CD14-positive monocyte (primary cell): ENCODE measurements at regions not wholly inside any gene's neighbourhood (a gene's known extent, or its start where the extent isn't known, plus 50 kb on each side); places are given as distances from the start of the nearest gene placed in this dataset.

Source experiments
- DNase-seq, 3 donors: peaks; one replicate each; pipeline ENCODE4 v3.0.0-alpha.2; 2011 to 2022
- H2AFZ ChIP-seq: 2 replicates; pipeline ENCODE4 v1.6.0; 2012; ENCODE audit warnings: mild to moderate bottlenecking, low read depth, low read length, inconsistent platforms; ENCODE audit not compliant: insufficient read depth, poor library complexity, severe bottlenecking
- H3K27ac ChIP-seq, 2 donors: 1 replicate in 1 of 2; 2 replicates in 1 of 2; pipeline ENCODE4 v1.5.1; 2012 to 2013; ENCODE audit warnings: low read length in 2 of 2, control low read depth in 1 of 2, inconsistent platforms in 1 of 2, low read depth in 1 of 2, mild to moderate bottlenecking in 1 of 2
- H3K27me3 ChIP-seq, 2 donors: one replicate each; pipeline versions ENCODE4 v1.6.0 to v1.6.1; 2011 to 2013; ENCODE audit warnings: low read length in 2 of 2; ENCODE audit not compliant: control insufficient read depth in 2 of 2, insufficient read depth in 2 of 2
- H3K36me3 ChIP-seq, 2 donors: replicated peaks in 1 of 2; 1 replicate in 1 of 2; 2 replicates in 1 of 2; pipeline versions ENCODE4 v1.5.1 to v1.6.1; 2012 to 2013; ENCODE audit warnings: low read length in 2 of 2, control low read depth in 1 of 2, inconsistent platforms in 1 of 2, mild to moderate bottlenecking in 1 of 2; ENCODE audit not compliant: insufficient read depth in 2 of 2, control insufficient read depth in 1 of 2
- H3K4me1 ChIP-seq, 2 donors: 1 replicate in 1 of 2; 2 replicates in 1 of 2; pipeline versions ENCODE4 v1.5.1 to v1.6.1; 2012 to 2013; ENCODE audit warnings: low read length in 2 of 2, control low read depth in 1 of 2, inconsistent platforms in 1 of 2, mild to moderate bottlenecking in 1 of 2, moderate library complexity in 1 of 2; ENCODE audit not compliant: insufficient read depth in 2 of 2, control insufficient read depth in 1 of 2
- H3K4me2 ChIP-seq: replicated peaks from 2 replicates; pipeline ENCODE3; 2012; ENCODE audit warnings: low read length, moderate library complexity, mild to moderate bottlenecking; ENCODE audit not compliant: poor library complexity, severe bottlenecking; ENCODE audit errors: extremely low read depth
- H3K4me3 ChIP-seq, 3 experiments: fragments of 200-600 bp in 1 of 3; sonication (generic) in 1 of 3; replicated peaks in 1 of 3; 1 replicate in 2 of 3; 2 replicates in 1 of 3; pipeline ENCODE4 v1.5.1; 2011 to 2013; ENCODE audit warnings: low read length in 3 of 3, mild to moderate bottlenecking in 3 of 3, control low read depth in 2 of 3, low read depth in 2 of 3, inconsistent platforms in 1 of 3, moderate library complexity in 1 of 3
- H3K79me2 ChIP-seq: 2 replicates; pipeline ENCODE4 v1.6.0; 2012; ENCODE audit warnings: mild to moderate bottlenecking, control low read depth, inconsistent platforms, low read length, moderate library complexity; ENCODE audit not compliant: insufficient read depth
- H3K9ac ChIP-seq: 2 replicates; pipeline ENCODE4 v1.6.0; 2017; ENCODE audit warnings: low read length, mild to moderate bottlenecking; ENCODE audit not compliant: insufficient read depth, poor library complexity, severe bottlenecking
- H3K9me3 ChIP-seq, 2 donors: replicated peaks in 1 of 2; 1 replicate in 1 of 2; 2 replicates in 1 of 2; pipeline versions ENCODE4 v1.5.1 to v1.6.1; 2012 to 2013; ENCODE audit warnings: low read length in 2 of 2, control low read depth in 1 of 2; ENCODE audit not compliant: control insufficient read depth in 1 of 2, insufficient read depth in 1 of 2
- H4K20me1 ChIP-seq: 2 replicates; pipeline ENCODE4 v1.6.0; 2012; ENCODE audit warnings: mild to moderate bottlenecking, low read length, control low read depth, moderate library complexity; ENCODE audit not compliant: insufficient read depth
- H3K27ac Mint-ChIP-seq, 7 donors: one replicate each; pipeline ENCODE4 v1.8.0; 2020; ENCODE audit warnings: mild to moderate bottlenecking in 7 of 7, mixed read lengths in 7 of 7, moderate library complexity in 6 of 7, inconsistent platforms in 2 of 7
- H3K27me3 Mint-ChIP-seq, 3 donors: one replicate each; pipeline ENCODE4 v1.8.0; 2021 to 2022; ENCODE audit warnings: low read depth in 3 of 3, mild to moderate bottlenecking in 3 of 3, mixed read lengths in 3 of 3, moderate library complexity in 3 of 3, inconsistent platforms in 1 of 3
- H3K36me3 Mint-ChIP-seq, 2 donors: one replicate each; pipeline ENCODE4 v1.8.0; 2020; ENCODE audit warnings: mixed read lengths in 2 of 2, inconsistent platforms in 1 of 2, mild to moderate bottlenecking in 1 of 2
- H3K4me1 Mint-ChIP-seq: one replicate; pipeline ENCODE4 v1.8.0; 2020; ENCODE audit warnings: mild to moderate bottlenecking, mixed read lengths
- H3K4me3 Mint-ChIP-seq, 2 donors: one replicate each; pipeline ENCODE4 v1.8.0; 2020; ENCODE audit warnings: mild to moderate bottlenecking in 2 of 2, mixed read lengths in 2 of 2, moderate library complexity in 1 of 2
- H3K9me3 Mint-ChIP-seq, 7 donors: one replicate each; pipeline ENCODE4 v1.8.0; 2020 to 2022; ENCODE audit warnings: mixed read lengths in 7 of 7, mild to moderate bottlenecking in 6 of 7, moderate library complexity in 6 of 7, inconsistent platforms in 2 of 7
- WGBS: methylation state at CpG from one replicate; pipeline ENCODE4 v1.1.5; 2013; ENCODE audit warnings: missing lambda C conversion rate; ENCODE audit not compliant: insufficient coverage; 5-methylcytosine and 5-hydroxymethylcytosine counted together
- intact Hi-C, 2 donors: fragments of 100-400 bp; cut with micrococcal nuclease; formaldehyde crosslinking; loops; one replicate each; pipeline versions ENCODE4 v1.15.0 to v1.15.1; 2023
- TF ChIP-seq, protein P1 (sequence below): fragments of 200-600 bp; IDR thresholded peaks from one replicate; pipeline ENCODE4 v1.8.0; 2022; ENCODE audit warnings: antibody characterized with exemption, mild to moderate bottlenecking

DNA sequence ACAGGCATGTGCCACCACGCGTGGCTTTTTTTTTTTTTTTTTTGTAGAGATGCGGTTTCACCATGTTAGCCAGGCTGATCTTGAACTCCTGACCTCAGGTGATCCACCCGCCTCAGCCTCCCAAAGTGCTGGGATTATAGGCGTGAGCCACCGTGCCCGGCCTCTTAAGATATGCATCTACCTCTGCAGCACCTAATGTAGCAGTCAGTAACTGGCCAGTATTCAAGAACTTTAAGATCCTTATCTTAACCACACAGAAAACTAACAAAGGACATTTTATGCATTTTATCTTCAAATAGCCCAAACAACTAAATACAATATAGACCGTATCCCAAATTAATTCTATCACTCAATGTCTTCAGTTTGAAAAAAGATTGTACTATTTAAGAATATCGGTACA lies 618.7 kb downstream of the TLE1 start:
- Histone ChIP-seq H3K79me2 (no peaks in the 10 kb centered on the region), H3K4me2 (no peak overlapping the region), H3K27ac (no peak overlapping the region), H3K4me1 (no peaks in the 10 kb centered on the region), H3K27me3 (no peaks in the 10 kb centered on the region), H3K9ac (no peak overlapping the region), H3K9me3 (peaks cover 0 to 4% of the 10 kb centered on the region in 2 donors), H2AFZ (no peak overlapping the region), H4K20me1 (no peaks in the 10 kb centered on the region), H3K36me3 (no peaks in the 10 kb centered on the region), H3K4me3 (no peak overlapping the region)
- no peak for DNase-seq
- Mint-ChIP-seq H3K27ac (no peak overlapping the region), H3K4me1 (no peaks in the 10 kb centered on the region), H3K9me3 (peaks cover 0 to 18% (median 8%) of the 10 kb centered on the region in 7 donors), H3K4me3 (no peak overlapping the region), H3K36me3 (no peaks in the 10 kb centered on the region), H3K27me3 (peaks cover 0 to 4% (median 3%) of the 10 kb centered on the region in 3 donors)
- intact Hi-C loops, result no loop called here
- TF ChIP-seq, protein P1, sequence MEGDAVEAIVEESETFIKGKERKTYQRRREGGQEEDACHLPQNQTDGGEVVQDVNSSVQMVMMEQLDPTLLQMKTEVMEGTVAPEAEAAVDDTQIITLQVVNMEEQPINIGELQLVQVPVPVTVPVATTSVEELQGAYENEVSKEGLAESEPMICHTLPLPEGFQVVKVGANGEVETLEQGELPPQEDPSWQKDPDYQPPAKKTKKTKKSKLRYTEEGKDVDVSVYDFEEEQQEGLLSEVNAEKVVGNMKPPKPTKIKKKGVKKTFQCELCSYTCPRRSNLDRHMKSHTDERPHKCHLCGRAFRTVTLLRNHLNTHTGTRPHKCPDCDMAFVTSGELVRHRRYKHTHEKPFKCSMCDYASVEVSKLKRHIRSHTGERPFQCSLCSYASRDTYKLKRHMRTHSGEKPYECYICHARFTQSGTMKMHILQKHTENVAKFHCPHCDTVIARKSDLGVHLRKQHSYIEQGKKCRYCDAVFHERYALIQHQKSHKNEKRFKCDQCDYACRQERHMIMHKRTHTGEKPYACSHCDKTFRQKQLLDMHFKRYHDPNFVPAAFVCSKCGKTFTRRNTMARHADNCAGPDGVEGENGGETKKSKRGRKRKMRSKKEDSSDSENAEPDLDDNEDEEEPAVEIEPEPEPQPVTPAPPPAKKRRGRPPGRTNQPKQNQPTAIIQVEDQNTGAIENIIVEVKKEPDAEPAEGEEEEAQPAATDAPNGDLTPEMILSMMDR, result no peak
- WGBS, result no CpG with 5 or more reads among the region's 9 CpGs

DNA sequence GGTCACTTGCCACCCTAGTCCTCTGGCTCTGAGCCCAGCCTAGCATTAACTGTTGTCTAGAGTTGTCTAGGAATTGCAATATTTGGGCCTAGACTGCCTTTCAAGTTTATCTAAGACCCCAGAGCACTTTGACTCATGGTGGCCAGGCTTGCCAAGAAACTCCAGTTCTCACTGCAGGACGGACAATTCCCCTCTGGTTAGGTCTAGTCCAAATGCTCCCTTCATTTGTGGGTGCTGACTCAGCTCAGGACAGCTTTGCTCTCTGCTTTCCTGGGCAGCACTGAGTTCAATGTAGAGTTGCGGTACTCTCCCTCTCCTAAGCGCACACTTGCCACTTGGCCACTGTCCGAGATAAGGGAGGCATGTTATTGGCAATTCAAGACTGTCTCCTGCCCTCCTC lies 619.4 kb downstream of the TLE1 start:
- Histone ChIP-seq H3K4me3 (no peak overlapping the region), H3K9me3 (peaks cover 0 to 4% of the 10 kb centered on the region in 2 donors), H3K9ac (no peak overlapping the region), H3K79me2 (no peaks in the 10 kb centered on the region), H3K4me1 (no peaks in the 10 kb centered on the region), H4K20me1 (no peaks in the 10 kb centered on the region), H3K36me3 (no peaks in the 10 kb centered on the region), H3K4me2 (no peak overlapping the region), H3K27ac (no peak overlapping the region), H2AFZ (no peak overlapping the region), H3K27me3 (no peaks in the 10 kb centered on the region)
- peaks cover 0 to 24% (median 8%) of the 10 kb centered on the region in 7 donors for H3K9me3 Mint-ChIP-seq
- H3K36me3 Mint-ChIP-seq, result no peaks in the 10 kb centered on the region
- no peak for DNase-seq
- intact Hi-C loops, result no loop called here
- TF ChIP-seq, protein P1, result no peak
- peaks cover 0 to 5% (median 3%) of the 10 kb centered on the region in 3 donors for H3K27me3 Mint-ChIP-seq
- no peak overlapping the region for H3K4me3 Mint-ChIP-seq
- no peak overlapping the region for H3K27ac Mint-ChIP-seq
- 100% methylated on average over 2 of the region's 4 CpGs for WGBS
- H3K4me1 Mint-ChIP-seq, result no peaks in the 10 kb centered on the region
